ENCODE measurements at regions not wholly inside any gene's neighbourhood (a gene's known extent, or its start where the extent isn't known, plus 50 kb on each side); places are given as distances from the start of the nearest gene placed in this dataset.

GRCh38 chr15:53310709-53311108 lies 448.8 kb downstream of the WDR72 start:
- Histone ChIP-seq H3K27me3 (replicated peaks) (no peaks in the 10 kb centered on the region), H3K27ac (no peak overlapping the region), H3K9me3 (replicated peaks) (no peaks in the 10 kb centered on the region), H3K4me1 (replicated peaks) (no peaks in the 10 kb centered on the region), H3K36me3 (no peaks in the 10 kb centered on the region), H3K4me3 (no peak overlapping the region)
- DNase-seq (ENCODE audit: low read depth in 1 of 2, low spot score in 2 of 2): no peak

- Histone ChIP-seq H3K36me3 (no peaks in the 10 kb centered on the region), H3K4me1 (replicated peaks) (no peaks in the 10 kb centered on the region), H3K4me3 (no peak overlapping the region), H3K9me3 (replicated peaks) (no peaks in the 10 kb centered on the region), H3K27me3 (replicated peaks) (no peaks in the 10 kb centered on the region), H3K27ac (no peak overlapping the region)
- no peak for DNase-seq (ENCODE audit: low read depth in 1 of 2, low spot score in 2 of 2)
Measured at GRCh38 chr15:53307952-53308624, 451.4 kb downstream of the WDR72 start.

GRCh38 chr15:53305554-53305953 lies 453.9 kb downstream of the WDR72 start:
- no peaks in the 10 kb centered on the region for H3K36me3 ChIP-seq
- no peaks in the 10 kb centered on the region for H3K27me3 ChIP-seq (replicated peaks)
- no peak overlapping the region for H3K27ac ChIP-seq
- no peak for DNase-seq (ENCODE audit: low read depth in 1 of 2, low spot score in 2 of 2)
- H3K9me3 ChIP-seq (replicated peaks): no peaks in the 10 kb centered on the region
- no peak overlapping the region for H3K4me3 ChIP-seq
- H3K4me1 ChIP-seq (replicated peaks): no peaks in the 10 kb centered on the region

GRCh38 chr15:53305101-53305500 lies 454.4 kb downstream of the WDR72 start:
- no peak overlapping the region for H3K27ac ChIP-seq
- H3K27me3 ChIP-seq (replicated peaks): no peaks in the 10 kb centered on the region
- H3K36me3 ChIP-seq: no peaks in the 10 kb centered on the region
- no peaks in the 10 kb centered on the region for H3K9me3 ChIP-seq (replicated peaks)
- no peak overlapping the region for H3K4me3 ChIP-seq
- H3K4me1 ChIP-seq (replicated peaks): no peaks in the 10 kb centered on the region
- DNase-seq (ENCODE audit: low read depth in 1 of 2, low spot score in 2 of 2): no peak

- Histone ChIP-seq H3K4me3 (no peak overlapping the region), H3K4me1 (replicated peaks) (no peaks in the 10 kb centered on the region), H3K27ac (no peak overlapping the region), H3K9me3 (replicated peaks) (no peaks in the 10 kb centered on the region), H3K27me3 (replicated peaks) (peaks cover 5% of the 10 kb centered on the region; the same call in 1 of the 2 replicates), H3K36me3 (no peaks in the 10 kb centered on the region)
- no peak for DNase-seq (ENCODE audit: low read depth in 1 of 2, low spot score in 2 of 2)
Measured at GRCh38 chr15:53297828-53298227, 461.6 kb downstream of the WDR72 start.

GRCh38 chr15:53296603-53297002 lies 462.9 kb downstream of the WDR72 start:
- H3K4me3 ChIP-seq: no peak overlapping the region
- no peak for DNase-seq (ENCODE audit: low read depth in 1 of 2, low spot score in 2 of 2)
- H3K36me3 ChIP-seq: no peaks in the 10 kb centered on the region
- H3K27ac ChIP-seq: no peak overlapping the region
- peaks cover 5% of the 10 kb centered on the region; the same call in 1 of the 2 replicates for H3K27me3 ChIP-seq (replicated peaks)
- H3K9me3 ChIP-seq (replicated peaks): no peaks in the 10 kb centered on the region
- no peaks in the 10 kb centered on the region for H3K4me1 ChIP-seq (replicated peaks)

- H3K27me3 ChIP-seq (replicated peaks): peaks cover 5% of the 10 kb centered on the region; the same call in 1 of the 2 replicates
- H3K4me1 ChIP-seq (replicated peaks): no peaks in the 10 kb centered on the region
- DNase-seq (ENCODE audit: low read depth in 1 of 2, low spot score in 2 of 2): no peak
- H3K36me3 ChIP-seq: no peaks in the 10 kb centered on the region
- H3K27ac ChIP-seq: no peak overlapping the region
- H3K9me3 ChIP-seq (replicated peaks): no peaks in the 10 kb centered on the region
- no peak overlapping the region for H3K4me3 ChIP-seq
Measured at GRCh38 chr15:53295574-53295973, 463.9 kb downstream of the WDR72 start.

GRCh38 chr15:53288542-53288941 lies 470.9 kb downstream of the WDR72 start:
- no peak overlapping the region for H3K4me3 ChIP-seq
- H3K9me3 ChIP-seq (replicated peaks): no peaks in the 10 kb centered on the region
- no peak for DNase-seq (ENCODE audit: low read depth in 1 of 2, low spot score in 2 of 2)
- no peaks in the 10 kb centered on the region for H3K27me3 ChIP-seq (replicated peaks)
- no peaks in the 10 kb centered on the region for H3K36me3 ChIP-seq
- H3K4me1 ChIP-seq (replicated peaks): no peaks in the 10 kb centered on the region
- H3K27ac ChIP-seq: no peak overlapping the region

- no peak for DNase-seq (ENCODE audit: low read depth in 1 of 2, low spot score in 2 of 2)
- H3K27me3 ChIP-seq (replicated peaks): 0 out of 2 replicates have a peak, but pooled peaks cover 3% of the 10 kb centered on the region
- no peaks in the 10 kb centered on the region for H3K9me3 ChIP-seq (replicated peaks)
- no peak overlapping the region for H3K4me3 ChIP-seq
- H3K4me1 ChIP-seq (replicated peaks): no peaks in the 10 kb centered on the region
- H3K27ac ChIP-seq: no peak overlapping the region
- H3K36me3 ChIP-seq: no peaks in the 10 kb centered on the region
Measured at GRCh38 chr15:53274630-53275029, 484.5 kb upstream of the ONECUT1 start.

- H3K9me3 ChIP-seq (replicated peaks): no peaks in the 10 kb centered on the region
- no peaks in the 10 kb centered on the region for H3K36me3 ChIP-seq
- H3K27me3 ChIP-seq (replicated peaks): 0 out of 2 replicates have a peak, but pooled peaks cover 3% of the 10 kb centered on the region
- no peak overlapping the region for H3K4me3 ChIP-seq
- no peak for DNase-seq (ENCODE audit: low read depth in 1 of 2, low spot score in 2 of 2)
- H3K27ac ChIP-seq: no peak overlapping the region
- H3K4me1 ChIP-seq (replicated peaks): no peaks in the 10 kb centered on the region
Measured at GRCh38 chr15:53272116-53272515, 482.0 kb upstream of the ONECUT1 start.

GRCh38 chr15:53266176-53266575 lies 476.0 kb upstream of the ONECUT1 start:
- Histone ChIP-seq H3K36me3 (no peaks in the 10 kb centered on the region), H3K4me3 (no peak overlapping the region), H3K4me1 (replicated peaks) (no peaks in the 10 kb centered on the region), H3K9me3 (replicated peaks) (no peaks in the 10 kb centered on the region), H3K27me3 (replicated peaks) (no peaks in the 10 kb centered on the region), H3K27ac (no peak overlapping the region)
- DNase-seq (ENCODE audit: low read depth in 1 of 2, low spot score in 2 of 2): no peak

GRCh38 chr15:53260647-53261046 lies 470.5 kb upstream of the ONECUT1 start:
- no peaks in the 10 kb centered on the region for H3K4me1 ChIP-seq (replicated peaks)
- H3K27me3 ChIP-seq (replicated peaks): no peaks in the 10 kb centered on the region
- DNase-seq (ENCODE audit: low read depth in 1 of 2, low spot score in 2 of 2): no peak
- H3K27ac ChIP-seq: no peak overlapping the region
- no peaks in the 10 kb centered on the region for H3K36me3 ChIP-seq
- H3K9me3 ChIP-seq (replicated peaks): no peaks in the 10 kb centered on the region
- H3K4me3 ChIP-seq: no peak overlapping the region

GRCh38 chr15:53256457-53256856 lies 466.3 kb upstream of the ONECUT1 start:
- H3K27ac ChIP-seq: no peak overlapping the region
- no peaks in the 10 kb centered on the region for H3K36me3 ChIP-seq
- no peaks in the 10 kb centered on the region for H3K27me3 ChIP-seq (replicated peaks)
- H3K4me1 ChIP-seq (replicated peaks): no peaks in the 10 kb centered on the region
- H3K9me3 ChIP-seq (replicated peaks): no peaks in the 10 kb centered on the region
- no peak overlapping the region for H3K4me3 ChIP-seq
- DNase-seq (ENCODE audit: low read depth in 1 of 2, low spot score in 2 of 2): no peak

- Histone ChIP-seq H3K4me1 (replicated peaks) (no peaks in the 10 kb centered on the region), H3K27ac (no peak overlapping the region), H3K4me3 (no peak overlapping the region), H3K27me3 (replicated peaks) (no peaks in the 10 kb centered on the region), H3K9me3 (replicated peaks) (no peaks in the 10 kb centered on the region), H3K36me3 (no peaks in the 10 kb centered on the region)
- no peak for DNase-seq (ENCODE audit: low read depth in 1 of 2, low spot score in 2 of 2)
Measured at GRCh38 chr15:53256043-53256442, 465.9 kb upstream of the ONECUT1 start.

GRCh38 chr15:53251996-53252395 lies 461.9 kb upstream of the ONECUT1 start:
- Histone ChIP-seq H3K4me3 (no peak overlapping the region), H3K27ac (no peak overlapping the region), H3K36me3 (no peaks in the 10 kb centered on the region), H3K27me3 (replicated peaks) (no peaks in the 10 kb centered on the region), H3K9me3 (replicated peaks) (no peaks in the 10 kb centered on the region), H3K4me1 (replicated peaks) (no peaks in the 10 kb centered on the region)
- DNase-seq (ENCODE audit: low read depth in 1 of 2, low spot score in 2 of 2): no peak
